ENCODE measurements at regions not wholly inside any gene's neighbourhood (a gene's known extent, or its start where the extent isn't known, plus 50 kb on each side); places are given as distances from the start of the nearest gene placed in this dataset.
"Not testable (repeated sequence)": the region's sequence is repeated elsewhere in the genome, so short reads cannot be mapped to it uniquely, and the experiment has no call there.

- intact Hi-C loops (cut with DNase I; ENCODE audit: low total_unique reads) (no loop called here), in situ Hi-C loops (cut with MboI; ENCODE audit: low sequenced_read_pairs in 4 of 4) (no loop called here)
- Histone ChIP-seq H3K4me3 (no peak overlapping the region), H3K9me3 (no peaks in the 10 kb centered on the region), H3K27ac (no peak overlapping the region), H3K36me3 (no peaks in the 10 kb centered on the region), H3K4me1 (peaks cover 0 to 7% of the 10 kb centered on the region in 2 donors), H3K27me3 (no peaks in the 10 kb centered on the region)
- no peak for ATAC-seq
- TF ChIP-seq POLR2A (IDR thresholded peaks at IDR 0.05) = no peak
- TF ChIP-seq, protein P1, sequence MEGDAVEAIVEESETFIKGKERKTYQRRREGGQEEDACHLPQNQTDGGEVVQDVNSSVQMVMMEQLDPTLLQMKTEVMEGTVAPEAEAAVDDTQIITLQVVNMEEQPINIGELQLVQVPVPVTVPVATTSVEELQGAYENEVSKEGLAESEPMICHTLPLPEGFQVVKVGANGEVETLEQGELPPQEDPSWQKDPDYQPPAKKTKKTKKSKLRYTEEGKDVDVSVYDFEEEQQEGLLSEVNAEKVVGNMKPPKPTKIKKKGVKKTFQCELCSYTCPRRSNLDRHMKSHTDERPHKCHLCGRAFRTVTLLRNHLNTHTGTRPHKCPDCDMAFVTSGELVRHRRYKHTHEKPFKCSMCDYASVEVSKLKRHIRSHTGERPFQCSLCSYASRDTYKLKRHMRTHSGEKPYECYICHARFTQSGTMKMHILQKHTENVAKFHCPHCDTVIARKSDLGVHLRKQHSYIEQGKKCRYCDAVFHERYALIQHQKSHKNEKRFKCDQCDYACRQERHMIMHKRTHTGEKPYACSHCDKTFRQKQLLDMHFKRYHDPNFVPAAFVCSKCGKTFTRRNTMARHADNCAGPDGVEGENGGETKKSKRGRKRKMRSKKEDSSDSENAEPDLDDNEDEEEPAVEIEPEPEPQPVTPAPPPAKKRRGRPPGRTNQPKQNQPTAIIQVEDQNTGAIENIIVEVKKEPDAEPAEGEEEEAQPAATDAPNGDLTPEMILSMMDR (IDR thresholded peaks at IDR 0.05 in 4 of 5, conservative IDR thresholded peaks at IDR 0.05 in 1 of 5) = no peak
- DNase-seq = no peak
Measured at GRCh38 chr3:106438887-106439286, 570.1 kb upstream of the CBLB start.

GRCh38 chr3:106440672-106441071 is 571.9 kb upstream of the CBLB start:
- Histone ChIP-seq H3K27ac (no peak overlapping the region), H3K36me3 (no peaks in the 10 kb centered on the region), H3K9me3 (no peaks in the 10 kb centered on the region), H3K27me3 (no peaks in the 10 kb centered on the region), H3K4me3 (no peak overlapping the region), H3K4me1 (peaks cover 0 to 7% of the 10 kb centered on the region in 2 donors)
- ATAC-seq (no peak), DNase-seq (no peak)
- intact Hi-C loops (cut with DNase I; ENCODE audit: low total_unique reads) (no loop called here), in situ Hi-C loops (cut with MboI; ENCODE audit: low sequenced_read_pairs in 4 of 4) (no loop called here)
- no peak for TF ChIP-seq POLR2A (IDR thresholded peaks at IDR 0.05)
- TF ChIP-seq, protein P1 (IDR thresholded peaks at IDR 0.05 in 4 of 5, conservative IDR thresholded peaks at IDR 0.05 in 1 of 5) = no peak

DNA sequence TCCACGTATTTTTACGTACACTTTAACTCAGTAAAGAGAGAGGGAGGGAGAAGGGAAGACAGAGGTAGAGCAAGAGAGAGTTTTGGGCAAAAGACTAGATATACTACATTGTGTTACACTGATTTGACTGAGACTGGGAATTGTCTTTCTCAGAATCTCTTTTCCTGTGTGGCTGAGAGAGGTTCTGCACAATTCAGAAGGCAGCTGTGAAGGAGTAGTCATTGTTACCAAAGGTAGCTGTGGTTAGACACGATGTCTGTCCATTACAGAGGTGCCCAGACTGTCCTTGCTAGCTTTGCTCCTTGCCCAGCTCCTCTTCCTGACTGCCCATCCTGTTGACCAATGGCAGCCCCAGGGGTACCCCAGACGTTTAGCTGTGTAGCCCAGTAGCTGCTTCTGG is 577.5 kb upstream of the CBLB start:
- Histone ChIP-seq H3K4me1 (no peaks in the 10 kb centered on the region), H3K4me3 (no peak overlapping the region), H3K27ac (no peak overlapping the region), H3K36me3 (no peaks in the 10 kb centered on the region), H3K27me3 (no peaks in the 10 kb centered on the region), H3K9me3 (no peaks in the 10 kb centered on the region)
- intact Hi-C loops (cut with DNase I; ENCODE audit: low total_unique reads) = no loop called here
- in situ Hi-C loops (cut with MboI; ENCODE audit: low sequenced_read_pairs in 4 of 4) = no loop called here
- no peak for TF ChIP-seq POLR2A (IDR thresholded peaks at IDR 0.05)
- TF ChIP-seq, protein P1 (IDR thresholded peaks at IDR 0.05 in 4 of 5, conservative IDR thresholded peaks at IDR 0.05 in 1 of 5) = no peak
- DNase-seq (no peak), ATAC-seq (no peak)

DNA sequence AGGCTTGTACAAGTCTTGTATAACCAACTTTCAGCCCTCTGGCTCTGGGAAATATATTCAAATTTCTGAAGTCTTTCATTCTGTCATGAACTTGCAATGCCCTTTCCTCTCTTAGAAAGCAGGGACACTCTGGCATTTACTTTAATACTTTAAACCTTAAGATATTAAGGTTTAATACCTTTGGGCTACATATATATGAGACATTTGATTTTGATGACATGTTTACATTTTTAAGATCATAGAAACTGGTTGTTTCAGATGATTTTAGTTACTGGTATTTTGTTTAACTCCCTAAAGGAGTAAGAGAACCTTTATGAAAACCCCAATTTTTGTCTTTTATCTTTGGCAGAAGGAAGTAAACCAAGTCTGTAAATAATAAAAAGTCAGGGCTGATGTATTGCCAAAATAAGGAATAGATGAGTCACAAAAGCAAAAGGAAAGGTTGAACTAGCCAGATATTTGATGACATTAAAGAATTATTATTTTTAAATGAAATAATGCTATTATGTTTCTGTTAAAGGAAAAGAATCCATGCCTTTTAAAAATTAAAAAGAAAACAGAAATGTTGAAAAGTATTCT is 579.0 kb upstream of the CBLB start:
- H3K27me3 ChIP-seq = no peaks in the 10 kb centered on the region
- intact Hi-C loops (cut with DNase I; ENCODE audit: low total_unique reads) (no loop called here), in situ Hi-C loops (cut with MboI; ENCODE audit: low sequenced_read_pairs in 4 of 4) (no loop called here)
- H3K4me3 ChIP-seq = no peak overlapping the region
- no peaks in the 10 kb centered on the region for H3K36me3 ChIP-seq
- no peak overlapping the region for H3K27ac ChIP-seq
- TF ChIP-seq POLR2A (IDR thresholded peaks at IDR 0.05) = no peak
- TF ChIP-seq, protein P1 (IDR thresholded peaks at IDR 0.05 in 4 of 5, conservative IDR thresholded peaks at IDR 0.05 in 1 of 5) = no peak
- H3K9me3 ChIP-seq = no peaks in the 10 kb centered on the region
- DNase-seq (no peak), ATAC-seq (no peak)
- peaks cover 13% of the 10 kb centered on the region in 2 donors for H3K4me1 ChIP-seq

DNA sequence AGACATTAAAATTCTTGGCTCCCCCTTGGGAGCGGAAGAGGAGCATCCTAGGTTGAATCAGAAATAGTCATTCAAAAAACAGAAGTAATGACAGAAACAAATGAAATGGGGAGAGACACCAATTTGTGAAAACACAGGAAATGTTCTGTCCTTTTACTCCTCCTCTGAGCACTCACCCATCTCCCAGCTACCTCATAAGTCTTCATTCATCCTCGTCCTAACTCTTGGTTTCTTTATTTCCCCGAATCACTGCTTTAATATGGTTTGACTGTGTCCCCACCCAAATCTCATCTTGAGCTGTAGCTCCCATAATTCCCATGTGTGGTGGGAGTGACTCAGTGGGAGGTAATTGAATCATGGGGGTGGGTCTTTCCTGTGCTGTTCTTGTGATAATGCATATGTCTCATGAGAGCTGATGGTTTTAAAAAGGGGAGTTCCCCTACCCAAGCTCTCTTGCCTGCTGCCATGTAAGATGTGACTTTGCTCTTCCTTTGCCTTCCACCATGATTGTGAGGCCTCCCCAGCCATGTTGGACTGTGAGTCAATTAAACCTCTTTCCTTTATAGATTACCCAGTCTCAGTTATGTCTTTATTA is 579.7 kb upstream of the CBLB start:
- H3K36me3 ChIP-seq; H3K9me3 ChIP-seq; H3K27ac ChIP-seq; intact Hi-C loops (cut with DNase I; ENCODE audit: low total_unique reads); H3K4me3 ChIP-seq; ATAC-seq; H3K27me3 ChIP-seq; DNase-seq; in situ Hi-C loops (cut with MboI; ENCODE audit: low sequenced_read_pairs in 4 of 4): not testable (repeated sequence)
- H3K4me1 ChIP-seq = peaks cover 13% of the 10 kb centered on the region in 2 donors
